ENCODE measurements at regions not wholly inside any gene's neighbourhood (a gene's known extent, or its start where the extent isn't known, plus 50 kb on each side); places are given as distances from the start of the nearest gene placed in this dataset.

DNA sequence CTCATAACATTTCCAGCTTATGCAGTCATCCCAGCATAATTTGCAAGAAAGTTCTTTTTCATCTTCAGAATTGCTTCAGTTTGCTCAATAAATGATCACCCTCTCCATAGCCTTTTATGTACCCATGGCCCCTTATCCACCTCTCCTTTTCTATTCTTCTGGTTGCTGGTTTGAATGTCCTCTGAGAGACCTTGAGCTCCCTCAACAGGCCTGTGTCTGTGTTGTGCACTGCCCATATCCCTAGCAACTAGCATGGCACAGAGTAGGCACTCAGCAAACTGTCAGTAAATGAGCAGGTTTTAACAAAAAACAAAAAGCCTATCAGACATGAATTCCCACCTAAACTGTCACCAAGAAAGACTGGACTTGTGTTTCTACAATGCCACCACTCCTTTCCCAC, 160.5 kb downstream of the AKAIN1 start:
- no peaks in the 10 kb centered on the region for H3K4me1 ChIP-seq (ENCODE audit: low read depth, poor library complexity, severe bottlenecking)
- no peak overlapping the region for H3K9ac ChIP-seq
- H4K20me1 ChIP-seq (ENCODE audit: insufficient read depth) = no peaks in the 10 kb centered on the region
- no peak overlapping the region for H3K4me3 ChIP-seq (IDR thresholded peaks at IDR 0.05; ENCODE audit: insufficient read depth, low read depth, low read length)
- no peaks in the 10 kb centered on the region for H3K79me2 ChIP-seq (ENCODE audit: insufficient read depth, low read depth)
- H3K27me3 ChIP-seq (ENCODE audit: insufficient read depth, low read depth) = no peaks in the 10 kb centered on the region
- no peak overlapping the region for H3K27ac ChIP-seq
- no peak overlapping the region for H2AFZ ChIP-seq (ENCODE audit: low read depth)
- H3K36me3 ChIP-seq (ENCODE audit: insufficient read depth) = no peaks in the 10 kb centered on the region
- TF ChIP-seq, protein P1, sequence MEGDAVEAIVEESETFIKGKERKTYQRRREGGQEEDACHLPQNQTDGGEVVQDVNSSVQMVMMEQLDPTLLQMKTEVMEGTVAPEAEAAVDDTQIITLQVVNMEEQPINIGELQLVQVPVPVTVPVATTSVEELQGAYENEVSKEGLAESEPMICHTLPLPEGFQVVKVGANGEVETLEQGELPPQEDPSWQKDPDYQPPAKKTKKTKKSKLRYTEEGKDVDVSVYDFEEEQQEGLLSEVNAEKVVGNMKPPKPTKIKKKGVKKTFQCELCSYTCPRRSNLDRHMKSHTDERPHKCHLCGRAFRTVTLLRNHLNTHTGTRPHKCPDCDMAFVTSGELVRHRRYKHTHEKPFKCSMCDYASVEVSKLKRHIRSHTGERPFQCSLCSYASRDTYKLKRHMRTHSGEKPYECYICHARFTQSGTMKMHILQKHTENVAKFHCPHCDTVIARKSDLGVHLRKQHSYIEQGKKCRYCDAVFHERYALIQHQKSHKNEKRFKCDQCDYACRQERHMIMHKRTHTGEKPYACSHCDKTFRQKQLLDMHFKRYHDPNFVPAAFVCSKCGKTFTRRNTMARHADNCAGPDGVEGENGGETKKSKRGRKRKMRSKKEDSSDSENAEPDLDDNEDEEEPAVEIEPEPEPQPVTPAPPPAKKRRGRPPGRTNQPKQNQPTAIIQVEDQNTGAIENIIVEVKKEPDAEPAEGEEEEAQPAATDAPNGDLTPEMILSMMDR (conservative IDR thresholded peaks at IDR 0.05; ENCODE audit: low read depth, low read length) = no peak
- no peak overlapping the region for H3K4me2 ChIP-seq

DNA sequence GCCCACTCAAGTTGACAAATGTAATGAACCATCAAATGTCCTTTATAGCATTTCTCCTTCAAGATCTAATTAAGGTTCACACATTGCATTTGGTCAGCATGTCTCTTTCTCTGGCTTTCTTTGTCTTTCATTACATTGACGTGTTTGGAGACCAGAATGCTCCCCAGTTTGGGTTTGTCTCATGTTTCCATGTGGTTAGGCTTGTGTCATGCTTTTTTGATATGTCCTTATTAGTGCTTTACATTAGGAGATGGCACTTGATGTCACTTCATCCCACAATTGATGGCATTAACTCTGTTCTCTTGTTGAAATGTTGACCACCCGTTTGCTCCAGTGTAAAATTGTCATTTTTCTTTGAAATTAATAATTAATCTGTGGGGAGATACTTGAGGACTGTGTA, 165.8 kb downstream of the AKAIN1 start:
- Histone ChIP-seq H3K79me2 (ENCODE audit: insufficient read depth, low read depth) (no peaks in the 10 kb centered on the region), H3K36me3 (ENCODE audit: insufficient read depth) (no peaks in the 10 kb centered on the region), H2AFZ (ENCODE audit: low read depth) (no peak overlapping the region), H3K4me3 (IDR thresholded peaks at IDR 0.05; ENCODE audit: insufficient read depth, low read depth, low read length) (no peak overlapping the region), H3K9ac (no peak overlapping the region), H3K27me3 (ENCODE audit: insufficient read depth, low read depth) (no peaks in the 10 kb centered on the region), H3K4me1 (ENCODE audit: low read depth, poor library complexity, severe bottlenecking) (no peaks in the 10 kb centered on the region), H4K20me1 (ENCODE audit: insufficient read depth) (no peaks in the 10 kb centered on the region), H3K4me2 (no peak overlapping the region), H3K27ac (no peak overlapping the region)
- TF ChIP-seq, protein P1 (conservative IDR thresholded peaks at IDR 0.05; ENCODE audit: low read depth, low read length) = no peak

DNA sequence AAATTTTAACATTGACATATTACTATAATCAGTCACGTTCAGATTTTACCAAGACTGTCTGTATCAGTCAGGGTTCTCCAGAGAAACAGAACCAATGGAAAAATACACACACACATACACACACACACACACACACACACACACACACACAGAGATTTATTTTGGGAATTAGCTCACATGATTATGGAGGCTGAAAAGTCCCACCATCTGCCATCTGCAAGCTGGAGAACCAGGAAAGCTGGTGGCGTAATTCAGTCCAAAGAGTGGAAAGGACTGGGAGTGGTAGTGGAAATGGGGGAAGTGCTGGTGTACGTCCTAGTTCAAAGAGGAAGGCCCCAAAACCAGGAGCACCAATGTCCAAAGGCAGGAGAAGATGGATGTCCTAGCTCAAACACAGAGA, 166.4 kb downstream of the AKAIN1 start:
- H3K79me2 ChIP-seq (ENCODE audit: insufficient read depth, low read depth) = no peaks in the 10 kb centered on the region
- no peak overlapping the region for H3K4me2 ChIP-seq
- no peaks in the 10 kb centered on the region for H3K36me3 ChIP-seq (ENCODE audit: insufficient read depth)
- no peak overlapping the region for H3K9ac ChIP-seq
- no peak overlapping the region for H3K27ac ChIP-seq
- H2AFZ ChIP-seq (ENCODE audit: low read depth) = no peak overlapping the region
- H4K20me1 ChIP-seq (ENCODE audit: insufficient read depth) = no peaks in the 10 kb centered on the region
- H3K4me3 ChIP-seq (IDR thresholded peaks at IDR 0.05; ENCODE audit: insufficient read depth, low read depth, low read length) = no peak overlapping the region
- no peaks in the 10 kb centered on the region for H3K4me1 ChIP-seq (ENCODE audit: low read depth, poor library complexity, severe bottlenecking)
- TF ChIP-seq, protein P1 (conservative IDR thresholded peaks at IDR 0.05; ENCODE audit: low read depth, low read length) = no peak
- no peaks in the 10 kb centered on the region for H3K27me3 ChIP-seq (ENCODE audit: insufficient read depth, low read depth)

DNA sequence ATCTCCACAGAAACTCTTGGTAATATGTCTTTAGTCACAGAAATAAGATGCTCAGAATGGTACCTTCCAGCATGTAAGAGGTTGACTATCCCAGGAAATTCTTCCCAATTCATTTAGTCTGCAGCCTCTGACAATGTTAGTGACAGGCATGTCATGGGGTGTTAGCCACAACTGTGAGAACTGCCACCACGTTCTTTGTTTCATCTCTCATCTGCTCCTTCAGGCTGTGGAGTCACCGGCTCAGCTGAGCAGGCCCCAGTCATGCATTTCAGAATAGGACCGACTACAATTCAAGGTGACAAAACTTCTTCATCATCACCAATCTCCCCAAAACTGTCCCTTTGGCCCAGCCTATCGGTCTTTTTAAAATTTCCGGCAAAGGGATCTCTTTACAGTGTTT, 167.5 kb downstream of the AKAIN1 start:
- H3K9ac ChIP-seq = no peak overlapping the region
- H4K20me1 ChIP-seq (ENCODE audit: insufficient read depth) = no peaks in the 10 kb centered on the region
- no peaks in the 10 kb centered on the region for H3K27me3 ChIP-seq (ENCODE audit: insufficient read depth, low read depth)
- no peaks in the 10 kb centered on the region for H3K79me2 ChIP-seq (ENCODE audit: insufficient read depth, low read depth)
- H3K4me3 ChIP-seq (IDR thresholded peaks at IDR 0.05; ENCODE audit: insufficient read depth, low read depth, low read length) = no peak overlapping the region
- H2AFZ ChIP-seq (ENCODE audit: low read depth) = no peak overlapping the region
- no peak overlapping the region for H3K27ac ChIP-seq
- H3K36me3 ChIP-seq (ENCODE audit: insufficient read depth) = no peaks in the 10 kb centered on the region
- H3K4me1 ChIP-seq (ENCODE audit: low read depth, poor library complexity, severe bottlenecking) = no peaks in the 10 kb centered on the region
- TF ChIP-seq, protein P1 (conservative IDR thresholded peaks at IDR 0.05; ENCODE audit: low read depth, low read length) = no peak
- no peak overlapping the region for H3K4me2 ChIP-seq

DNA sequence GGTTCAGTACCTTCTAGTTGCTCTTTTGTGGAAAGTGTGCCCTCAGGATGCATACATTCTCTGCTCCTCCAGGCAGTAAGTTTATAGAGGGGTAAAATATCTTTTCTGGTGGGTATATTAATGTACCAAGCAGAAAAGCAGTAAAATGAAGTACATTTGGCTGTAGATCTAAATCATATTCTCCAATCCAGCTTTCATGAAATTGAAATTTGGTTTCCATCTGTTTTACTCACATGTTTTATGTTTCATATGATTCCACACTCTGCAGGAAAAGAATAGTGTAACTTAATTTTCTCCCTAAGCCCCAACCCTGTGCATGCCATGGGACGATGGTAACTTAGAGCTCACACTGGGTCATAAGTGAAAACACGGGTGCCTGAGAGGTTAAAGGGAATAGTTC, 172.3 kb downstream of the AKAIN1 start:
- Histone ChIP-seq H2AFZ (ENCODE audit: low read depth) (no peak overlapping the region), H3K9ac (no peak overlapping the region), H3K4me2 (no peak overlapping the region), H3K27me3 (ENCODE audit: insufficient read depth, low read depth) (no peaks in the 10 kb centered on the region), H4K20me1 (ENCODE audit: insufficient read depth) (no peaks in the 10 kb centered on the region), H3K79me2 (ENCODE audit: insufficient read depth, low read depth) (no peaks in the 10 kb centered on the region), H3K4me1 (ENCODE audit: low read depth, poor library complexity, severe bottlenecking) (peaks cover 12% of the 10 kb centered on the region), H3K36me3 (ENCODE audit: insufficient read depth) (no peaks in the 10 kb centered on the region), H3K27ac (no peak overlapping the region), H3K4me3 (IDR thresholded peaks at IDR 0.05; ENCODE audit: insufficient read depth, low read depth, low read length) (no peak overlapping the region)
- TF ChIP-seq, protein P1 (conservative IDR thresholded peaks at IDR 0.05; ENCODE audit: low read depth, low read length) = no peak

Data from KMS-11 (cell line).